ENCODE measurements at regions not wholly inside any gene's neighbourhood (a gene's known extent, or its start where the extent isn't known, plus 50 kb on each side); places are given as distances from the start of the nearest gene placed in this dataset.

DNA sequence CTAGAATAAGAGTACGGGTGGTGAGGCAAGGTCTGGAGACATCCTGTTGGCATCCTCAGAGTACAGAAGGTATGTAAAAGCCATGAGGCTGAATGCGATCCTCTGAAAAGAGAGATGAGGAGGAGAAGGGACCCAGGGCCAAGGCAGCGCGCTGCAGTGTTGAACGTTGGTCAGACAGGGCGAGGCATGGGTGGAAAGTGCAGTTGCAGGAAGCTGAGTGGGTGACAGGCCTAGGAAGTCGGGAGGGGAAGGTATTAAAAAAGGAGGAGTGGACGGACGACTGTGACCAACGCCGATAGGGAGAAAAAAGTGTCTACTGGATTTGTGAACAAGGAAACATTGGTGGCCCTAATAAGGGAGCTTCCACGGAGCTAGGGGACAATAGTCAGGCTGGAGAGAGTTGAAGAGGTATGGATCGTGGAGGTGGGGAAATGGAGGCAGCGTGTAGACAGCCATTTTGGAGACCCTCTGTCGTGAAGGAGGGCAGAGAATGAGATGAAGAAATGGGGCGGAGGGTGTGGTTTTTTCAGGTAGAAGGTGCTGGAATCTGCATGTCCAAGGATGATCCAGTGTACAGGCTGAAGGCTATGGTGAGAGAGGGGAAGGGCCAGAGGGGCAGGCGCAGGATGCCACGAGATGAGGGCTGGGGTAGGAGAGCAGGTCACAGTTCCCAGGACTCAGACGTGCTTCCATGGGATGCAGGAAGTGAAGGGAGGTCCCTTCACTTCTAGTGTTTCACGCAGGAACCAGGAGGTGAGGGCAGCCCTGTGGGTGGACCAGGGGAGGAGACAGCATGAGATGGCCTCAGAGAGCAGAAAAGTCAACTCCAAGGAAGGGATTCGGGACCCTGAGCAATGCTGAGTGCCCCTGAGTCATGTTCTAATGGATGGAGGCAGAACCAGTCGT, 115.9 kb downstream of the ASB7 start:
- no peak for DNase-seq (ENCODE audit: low read depth, low spot score)
- no peak overlapping the region for H3K4me3 ChIP-seq (ENCODE audit: low read length)

DNA sequence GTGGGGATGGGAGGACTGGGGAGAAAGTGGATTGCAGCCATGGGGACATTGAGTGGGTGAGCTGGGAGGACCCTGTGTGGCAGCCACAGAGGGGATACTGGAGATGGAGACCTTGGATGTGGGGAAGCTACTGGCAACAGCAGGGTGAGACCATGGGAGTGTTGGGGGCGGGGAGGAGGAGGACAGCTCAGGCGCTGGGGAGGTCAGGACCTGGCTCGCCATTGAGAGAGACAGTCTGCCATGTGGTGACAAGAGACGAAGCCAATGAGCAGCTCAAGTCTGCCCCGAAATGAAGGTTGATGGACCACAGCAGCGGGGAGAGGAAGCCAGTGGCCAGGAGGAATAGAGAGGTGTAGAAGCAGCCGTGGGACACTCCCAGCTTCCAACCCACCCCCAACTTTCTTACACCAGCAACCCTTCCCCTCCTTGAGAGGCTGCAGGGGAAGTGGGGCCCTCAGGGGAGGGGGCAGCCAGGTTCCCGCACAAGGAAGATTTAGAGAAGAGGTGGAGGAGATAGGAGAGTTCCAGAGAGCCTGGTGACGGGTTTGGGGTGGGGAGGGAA, 118.1 kb downstream of the ASB7 start:
- H3K4me3 ChIP-seq (ENCODE audit: low read length), result no peak overlapping the region
- DNase-seq (ENCODE audit: low read depth, low spot score), result no peak

DNA sequence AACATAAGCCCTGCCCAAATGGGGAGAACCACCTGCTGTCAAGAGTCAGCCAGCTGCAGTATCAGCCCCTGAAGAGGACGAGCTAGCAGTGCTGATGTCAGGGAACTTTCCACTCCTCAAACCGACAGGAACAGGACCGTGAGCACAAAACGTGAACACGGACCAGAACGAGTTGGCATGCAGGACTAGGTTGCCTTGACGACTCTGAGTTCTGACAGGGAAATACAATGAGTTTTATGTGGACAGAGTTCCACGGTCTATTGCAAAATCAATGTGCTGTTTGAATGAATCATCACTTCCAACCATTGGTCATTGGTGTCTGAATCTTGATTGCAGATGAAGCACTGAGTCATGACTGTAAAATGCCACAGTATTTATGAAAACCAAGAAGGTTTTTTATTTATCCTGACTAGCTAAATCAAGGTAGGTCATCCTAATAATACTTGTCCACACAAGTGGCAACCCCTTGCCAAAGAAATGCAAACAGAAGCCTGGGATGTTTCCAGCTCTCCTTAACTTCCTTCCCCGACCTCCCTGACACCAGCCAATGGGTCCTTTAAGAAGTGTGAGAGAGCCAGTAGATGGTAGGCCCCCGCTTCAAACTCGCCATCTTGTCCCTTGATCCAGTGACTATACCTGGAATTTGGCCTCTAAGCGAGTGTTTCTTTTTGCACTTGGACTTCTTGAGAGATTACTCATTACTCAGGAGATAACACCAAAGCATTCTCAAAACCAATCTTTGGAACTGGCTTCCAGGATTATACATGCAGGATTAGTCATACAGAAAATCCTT, 119.6 kb downstream of the ASB7 start:
- DNase-seq (ENCODE audit: low read depth, low spot score), result no peak
- no peak overlapping the region for H3K4me3 ChIP-seq (ENCODE audit: low read length)

DNA sequence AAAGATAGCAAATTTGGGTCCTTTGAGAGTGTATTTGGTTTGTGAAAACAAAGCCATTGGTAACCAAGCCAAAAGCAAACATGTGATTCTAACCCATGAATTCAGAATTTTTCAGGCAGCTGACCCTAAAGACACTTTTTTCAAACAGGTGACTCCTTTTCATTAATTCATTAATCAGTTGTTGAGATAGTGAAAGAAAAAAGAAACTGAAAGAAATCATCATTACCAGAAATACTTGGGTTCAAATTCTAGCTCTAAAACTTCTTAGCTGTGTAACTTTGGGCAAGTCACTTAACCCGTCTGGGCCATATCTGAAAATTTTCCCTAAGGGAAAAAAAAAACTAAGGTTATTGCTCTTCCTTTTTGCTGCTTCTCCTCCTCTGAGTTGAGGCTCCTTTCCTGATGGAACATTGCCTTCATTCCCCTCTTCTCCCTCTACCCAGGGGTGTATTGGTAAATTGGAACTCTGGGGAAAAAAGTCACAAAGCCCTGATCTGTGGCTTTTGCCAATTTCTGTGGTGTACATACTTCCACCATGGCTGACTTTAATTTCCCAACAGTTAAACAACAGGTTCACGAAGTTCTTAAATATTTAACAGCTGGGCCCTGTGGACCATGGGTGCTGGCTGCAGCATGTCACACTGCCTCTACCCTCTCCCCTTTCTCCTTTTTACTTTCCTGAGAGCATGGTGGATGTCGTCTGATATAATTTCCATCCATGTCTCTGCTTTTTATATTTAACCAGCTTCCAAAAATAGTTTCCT, 120.3 kb downstream of the ASB7 start:
- H3K4me3 ChIP-seq (ENCODE audit: low read length), result no peak overlapping the region
- DNase-seq (ENCODE audit: low read depth, low spot score), result no peak

DNA sequence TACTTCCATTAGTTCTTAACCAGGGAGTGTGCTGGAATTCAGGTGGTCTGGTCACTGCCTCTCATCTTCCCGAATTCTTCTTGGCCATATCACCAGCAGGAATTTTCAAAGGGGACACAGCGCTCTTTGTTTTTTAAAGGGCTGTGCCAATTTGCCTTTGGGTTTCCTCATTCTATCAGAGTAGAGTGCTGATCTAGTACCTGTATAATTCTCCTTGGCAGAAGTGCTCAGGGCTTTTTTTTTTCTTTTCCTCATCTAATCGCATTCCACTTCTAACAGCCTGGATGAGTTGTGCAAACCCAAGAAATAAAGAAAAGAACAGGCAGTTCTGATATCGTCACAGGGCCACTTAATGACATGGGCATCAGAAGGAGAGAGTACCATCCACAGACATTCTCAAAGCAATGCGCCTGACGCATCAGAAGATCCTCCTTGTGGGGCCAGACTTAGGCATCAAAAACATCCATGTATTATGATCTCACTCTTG, 121.0 kb downstream of the ASB7 start:
- no peak for DNase-seq (ENCODE audit: low read depth, low spot score)
- no peak overlapping the region for H3K4me3 ChIP-seq (ENCODE audit: low read length)

DNA sequence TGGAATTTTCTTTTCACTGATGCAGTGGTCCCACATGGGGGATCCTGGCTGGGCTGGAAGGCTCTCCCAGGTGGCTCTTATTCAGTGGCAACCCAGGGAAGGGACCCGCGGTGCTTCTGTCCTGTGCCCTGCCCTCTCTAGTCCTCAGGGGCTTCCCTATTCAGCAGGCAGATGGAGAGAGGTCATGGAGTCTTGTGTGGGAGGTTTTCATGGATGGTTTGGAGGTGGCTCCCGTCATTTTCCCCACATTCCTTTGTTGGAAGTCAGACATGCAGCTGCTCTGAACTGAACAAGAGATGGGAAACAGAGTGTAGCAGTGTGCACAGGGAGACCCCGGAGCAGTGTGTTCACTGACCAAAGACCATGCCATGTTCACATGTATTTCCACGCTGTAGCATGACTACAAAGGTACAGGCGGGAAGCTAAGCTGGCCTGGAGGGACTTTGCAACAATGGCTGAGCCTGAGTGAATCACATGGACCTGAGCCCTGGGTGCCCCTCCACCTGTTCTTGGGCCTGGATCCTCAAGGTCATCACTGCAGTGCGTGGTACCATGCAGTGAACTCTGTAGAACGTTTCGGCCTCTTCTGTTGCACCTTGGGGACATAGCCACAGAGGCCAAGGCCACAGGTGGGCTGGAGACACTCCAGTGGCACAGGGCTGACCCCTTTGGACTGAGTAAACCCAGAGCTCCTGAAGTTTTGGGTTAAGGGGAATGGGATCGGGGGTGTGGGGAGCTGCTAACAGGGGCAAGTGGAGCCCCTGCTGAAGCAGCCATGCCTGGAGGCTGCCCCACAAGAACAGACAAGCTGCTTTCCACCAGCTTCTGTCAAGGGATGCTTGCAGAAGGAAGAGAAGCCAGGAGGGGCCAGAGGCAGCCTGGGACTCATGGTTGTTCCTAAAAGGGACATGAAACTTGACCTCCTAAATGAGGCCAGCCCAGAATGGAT, 123.0 kb downstream of the ASB7 start:
- H3K4me3 ChIP-seq (ENCODE audit: low read length), result no peak overlapping the region
- no peak for DNase-seq (ENCODE audit: low read depth, low spot score)

DNA sequence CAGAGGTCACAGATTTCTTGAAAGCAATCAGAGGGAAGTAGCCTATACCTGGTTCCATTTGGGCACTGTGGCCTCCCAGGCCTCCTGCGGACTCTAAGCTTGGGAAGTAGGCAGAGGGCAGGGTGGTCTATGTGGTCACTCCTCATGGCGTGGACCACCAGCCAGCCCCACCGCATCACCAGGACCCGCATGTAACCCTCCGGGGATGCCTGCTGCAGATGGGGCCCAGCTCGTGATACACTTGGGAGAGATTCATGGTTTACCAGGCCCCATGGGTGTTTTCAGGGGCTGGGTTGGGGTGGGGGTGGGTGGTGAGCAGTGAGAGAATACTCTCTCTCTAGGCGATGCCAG, 123.7 kb downstream of the ASB7 start:
- no peak for DNase-seq (ENCODE audit: low read depth, low spot score)

DNA sequence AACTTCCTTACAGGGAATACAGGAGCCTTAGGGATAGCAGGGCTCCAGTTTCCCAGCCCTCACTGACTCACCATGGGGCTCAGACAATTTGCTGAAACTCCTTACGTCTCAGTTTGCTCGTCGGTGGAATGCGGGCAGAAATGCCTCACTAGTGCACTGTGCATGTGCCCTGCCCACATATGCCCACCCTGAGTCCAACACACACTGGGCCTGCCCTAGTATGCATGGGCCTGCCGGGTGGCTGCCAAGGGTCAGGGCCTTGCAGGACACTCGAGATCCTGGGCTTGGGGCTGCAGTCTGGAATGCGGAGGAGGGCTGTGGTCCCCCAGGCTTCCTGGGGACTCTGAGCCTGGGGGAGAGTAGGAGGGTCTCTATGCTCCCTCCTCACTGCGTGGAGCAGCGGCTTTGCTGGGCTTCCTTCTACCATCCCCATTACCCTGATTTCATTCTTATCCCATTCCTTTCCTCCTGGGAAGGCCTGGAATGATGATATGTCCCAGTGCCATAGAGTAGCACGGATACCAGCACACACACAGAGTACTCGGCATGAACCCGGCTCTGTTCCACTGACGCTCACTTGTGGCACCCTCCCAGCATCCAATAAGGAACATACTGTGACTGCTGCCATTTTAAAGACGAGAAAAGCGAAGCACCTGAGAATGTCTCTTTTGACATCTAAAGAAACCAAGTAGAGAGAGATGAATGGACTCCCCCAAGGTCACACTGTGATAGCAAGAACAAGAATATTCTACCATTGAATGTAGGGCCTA, 124.2 kb downstream of the ASB7 start:
- no peak for DNase-seq (ENCODE audit: low read depth, low spot score)
- H3K4me3 ChIP-seq (ENCODE audit: low read length), result no peak overlapping the region

More for the DNA sequence above, 123.7 kb downstream of the ASB7 start:
- H3K4me3 ChIP-seq (ENCODE audit: low read length), result no peak overlapping the region

DNA sequence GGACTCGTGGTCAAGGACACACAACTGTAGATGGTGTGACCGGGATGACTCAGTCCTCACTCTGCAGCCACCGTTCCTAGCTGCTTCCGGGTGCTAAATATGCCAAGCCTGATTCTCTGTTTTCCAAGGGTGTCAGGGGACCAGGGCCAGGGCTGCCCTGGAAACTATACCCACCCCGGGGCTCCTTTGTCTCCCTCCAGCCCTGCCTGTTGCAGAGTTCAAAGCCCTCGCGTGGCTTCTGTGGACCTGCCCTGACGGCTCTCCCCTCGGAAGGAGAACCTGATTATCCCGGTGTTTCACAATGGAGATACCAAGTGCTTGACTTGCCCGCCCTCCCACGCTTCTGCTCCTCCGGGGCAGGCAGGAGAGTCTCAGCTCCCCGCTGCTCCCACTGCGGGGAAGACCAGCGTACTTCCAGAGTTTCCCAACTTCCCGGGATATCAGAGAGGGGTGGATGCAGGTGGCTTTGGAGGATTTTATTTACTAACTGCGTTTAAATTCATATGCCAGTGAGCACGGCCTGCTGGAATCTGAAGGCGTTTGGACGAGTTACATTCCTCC, 125.0 kb downstream of the ASB7 start:
- DNase-seq (ENCODE audit: low read depth, low spot score), result no peak
- no peak overlapping the region for H3K4me3 ChIP-seq (ENCODE audit: low read length)

DNA sequence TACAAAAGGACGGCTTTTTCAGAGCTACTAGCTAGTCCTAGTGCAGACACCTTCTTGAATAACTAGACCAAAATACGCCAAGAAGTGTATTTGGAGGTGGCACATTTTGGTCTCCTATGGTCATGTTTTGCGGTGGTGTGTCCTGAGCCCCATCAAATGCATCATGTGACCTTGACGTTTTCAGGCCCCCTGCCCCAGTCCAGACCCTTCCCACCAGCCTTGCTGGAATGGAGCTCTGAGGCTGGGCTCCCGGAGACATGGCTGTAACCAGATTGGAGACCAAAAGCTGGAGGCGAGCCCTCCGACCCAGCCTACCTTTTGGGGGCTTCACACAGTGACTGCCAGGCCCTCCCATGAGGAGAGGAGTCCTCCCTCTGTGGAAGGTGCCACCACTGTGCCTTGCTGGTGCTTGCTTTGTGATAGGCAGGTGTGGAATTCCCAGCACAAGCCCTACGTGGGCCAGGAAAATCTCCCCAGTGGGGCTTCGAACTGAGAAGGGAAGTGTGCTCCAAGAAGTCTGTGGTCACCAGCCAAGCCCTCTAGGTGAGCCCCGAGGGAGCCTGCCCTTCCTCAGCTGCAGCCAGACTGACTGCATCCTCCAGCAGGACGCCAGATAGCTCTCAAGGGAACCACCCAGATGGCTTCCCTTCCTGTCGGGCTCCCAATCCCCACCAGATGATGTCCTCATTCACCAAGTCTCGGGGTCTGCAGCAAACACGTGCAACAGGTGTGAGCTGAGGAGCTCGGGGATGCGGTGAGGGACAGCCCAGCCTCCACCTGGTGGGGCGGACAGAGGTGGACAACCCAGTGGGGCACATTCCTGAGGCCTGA, 126.2 kb downstream of the ASB7 start:
- H3K4me3 ChIP-seq (ENCODE audit: low read length), result no peak overlapping the region
- no peak for DNase-seq (ENCODE audit: low read depth, low spot score)

DNA sequence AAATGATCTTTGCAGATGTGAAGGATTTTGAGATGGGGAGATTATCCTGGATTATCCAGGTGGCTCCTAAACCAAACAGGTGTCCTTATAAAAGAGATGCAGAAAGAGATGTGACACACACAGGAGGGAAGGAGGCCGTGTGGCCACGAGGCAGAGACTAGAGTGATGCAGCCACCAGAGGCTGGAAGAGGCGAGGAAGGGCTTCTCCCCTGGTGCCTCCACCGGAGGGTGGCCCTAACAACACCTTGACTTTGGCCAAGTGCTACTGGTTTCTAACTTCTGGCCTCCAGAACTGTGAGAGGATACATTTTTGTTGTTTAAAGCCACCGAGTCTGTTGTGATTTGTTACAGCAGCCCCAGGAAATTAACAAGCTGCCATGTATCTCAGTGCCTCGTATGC, 127.1 kb downstream of the ASB7 start:
- H3K4me3 ChIP-seq (ENCODE audit: low read length), result no peak overlapping the region
- DNase-seq (ENCODE audit: low read depth, low spot score), result no peak

DNA sequence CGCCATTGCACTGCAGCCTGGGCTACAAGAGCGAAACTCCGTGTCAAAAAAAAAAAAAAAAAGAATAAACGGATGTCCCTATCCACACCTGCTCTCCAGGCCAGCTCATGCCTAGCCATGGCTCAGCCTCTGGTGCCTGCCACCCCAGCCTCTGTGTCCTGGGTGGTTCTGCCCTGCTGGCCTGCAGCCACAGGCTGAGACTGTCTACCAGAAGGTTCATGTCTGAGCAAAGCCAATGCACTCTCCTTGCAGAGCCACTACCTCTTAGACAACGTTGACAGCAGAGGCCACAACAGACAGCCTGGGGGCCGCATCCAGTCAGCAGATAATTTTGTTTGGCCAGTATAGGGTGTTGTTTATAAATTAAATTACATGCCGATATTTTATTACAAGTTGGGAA, 127.7 kb downstream of the ASB7 start:
- no peak for DNase-seq (ENCODE audit: low read depth, low spot score)
- H3K4me3 ChIP-seq (ENCODE audit: low read length), result no peak overlapping the region

DNA sequence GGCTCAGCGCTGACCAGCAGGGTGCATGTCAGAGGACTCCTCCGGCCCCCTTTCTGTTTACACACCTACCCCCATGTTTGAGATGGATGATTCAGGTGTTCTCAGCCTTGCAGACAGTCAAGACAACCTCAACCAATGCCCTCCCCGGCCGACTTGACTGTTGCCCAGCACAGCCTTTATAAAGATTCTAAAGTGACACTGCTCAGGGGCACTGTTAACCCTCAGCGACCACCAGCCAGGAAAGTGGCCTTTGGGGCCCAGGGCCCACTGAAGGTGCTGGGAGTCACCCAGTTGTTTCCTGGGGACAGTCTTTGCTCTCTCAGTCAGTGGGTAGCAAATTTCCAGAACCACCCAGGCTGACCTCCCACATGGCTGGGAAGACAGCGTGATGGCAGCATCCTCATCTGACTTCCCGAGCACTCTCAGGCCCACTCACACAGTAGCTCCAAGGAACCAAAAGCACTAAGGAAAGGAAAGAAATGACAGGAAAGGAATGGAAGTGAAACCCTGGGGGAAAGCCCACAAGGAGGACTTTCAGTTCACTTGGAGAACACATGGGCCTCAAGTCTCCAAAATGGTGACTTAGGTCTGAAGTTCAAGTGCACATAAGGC, 128.4 kb downstream of the ASB7 start:
- H3K4me3 ChIP-seq (ENCODE audit: low read length), result no peak overlapping the region
- DNase-seq (ENCODE audit: low read depth, low spot score), result no peak

DNA sequence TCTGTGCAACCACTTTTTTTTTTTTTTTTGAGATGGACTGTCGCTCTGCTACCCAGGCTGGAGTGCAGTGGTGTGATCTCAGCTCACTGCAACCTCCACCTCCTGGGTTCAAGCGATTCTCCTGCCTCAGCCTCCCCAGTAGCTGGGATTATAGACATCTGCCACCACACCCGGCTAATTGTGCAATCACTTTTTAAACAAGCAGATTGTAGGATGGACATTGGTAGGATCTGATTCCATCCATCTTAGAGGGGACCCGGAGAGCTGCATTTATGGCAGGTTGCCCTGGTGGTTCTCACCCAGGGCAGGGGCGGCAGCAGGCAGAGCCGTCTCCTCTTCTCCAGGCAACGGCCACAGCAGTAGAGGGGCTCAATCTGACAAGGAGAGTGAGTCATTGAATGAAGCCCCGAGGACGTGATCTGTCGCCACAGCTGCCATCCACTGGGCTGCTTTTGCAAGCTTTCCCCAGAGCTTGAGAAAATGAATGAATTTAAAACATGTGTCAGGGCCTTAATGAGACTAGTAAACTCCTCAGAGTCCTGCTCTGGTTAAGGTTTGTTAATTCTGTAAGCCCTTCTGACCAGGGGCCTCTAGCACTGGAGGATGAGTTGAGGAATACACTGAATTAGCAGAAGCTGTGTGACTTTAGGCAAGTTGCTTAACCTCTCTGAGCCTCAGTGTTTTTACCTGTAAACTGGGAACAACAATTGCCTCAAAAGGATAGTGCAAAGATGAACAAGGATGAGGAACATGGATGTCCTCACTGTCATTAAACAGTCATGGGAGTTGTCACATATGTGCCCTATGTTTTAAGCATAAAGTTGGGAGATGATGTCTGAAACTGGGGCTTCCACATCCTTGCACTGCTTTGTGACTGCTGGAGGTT, 129.1 kb downstream of the ASB7 start:
- no peak overlapping the region for H3K4me3 ChIP-seq (ENCODE audit: low read length)
- DNase-seq (ENCODE audit: low read depth, low spot score), result no peak
